ENCODE measurements at regions not wholly inside any gene's neighbourhood (a gene's known extent, or its start where the extent isn't known, plus 50 kb on each side); places are given as distances from the start of the nearest gene placed in this dataset.

- TF ChIP-seq CTCF (IDR thresholded peaks at IDR 0.05; ENCODE audit: insufficient read depth, low read length, poor library complexity, severe bottlenecking): no peak
- no peak for TF ChIP-seq EZH2phosphoT487 (conservative IDR thresholded peaks at IDR 0.05; ENCODE audit: low read length)
These were observed 156.9 kb upstream of the AGTR1 start for GRCh38 chr3:148540851-148541250.
